Stimulated activated CD4-positive, alpha-beta T cell treated with anti-CD3 and anti-CD28 coated beads, TNF-alpha, amount 100 ng/mL, for 4 hours (primary cell): ENCODE measurements at regions not wholly inside any gene's neighbourhood (a gene's known extent, or its start where the extent isn't known, plus 50 kb on each side); places are given as distances from the start of the nearest gene placed in this dataset.
"Not testable (repeated sequence)": the region's sequence is repeated elsewhere in the genome, so short reads cannot be mapped to it uniquely, and the experiment has no call there.

Experiments
- DNase-seq, 3 experiments: peaks; one replicate each; pipeline ENCODE4 v3.0.0-alpha.2; 2020; ENCODE audit warnings: low read depth in 3 of 3

DNA sequence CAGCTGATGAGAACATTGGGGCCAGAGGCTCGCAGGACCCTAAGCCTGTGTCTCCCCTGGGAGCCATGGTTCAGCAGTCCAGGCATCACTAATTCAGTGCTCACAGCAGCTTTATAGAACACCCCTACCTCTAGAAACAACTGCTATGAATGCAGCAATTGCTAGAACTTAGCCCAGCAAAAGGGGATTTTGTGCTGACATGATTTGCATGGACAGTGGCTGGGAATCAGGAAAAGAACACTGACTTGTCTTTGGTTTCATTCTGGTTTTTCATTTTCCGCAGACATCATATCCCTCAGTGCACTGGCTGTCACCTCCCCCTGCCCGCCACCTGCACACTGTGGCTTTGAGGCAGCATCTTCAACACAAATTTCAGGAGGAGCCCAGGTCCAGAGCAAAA, 3964.9 kb upstream of the TPTE start:
- DNase-seq = not testable (repeated sequence)

DNA sequence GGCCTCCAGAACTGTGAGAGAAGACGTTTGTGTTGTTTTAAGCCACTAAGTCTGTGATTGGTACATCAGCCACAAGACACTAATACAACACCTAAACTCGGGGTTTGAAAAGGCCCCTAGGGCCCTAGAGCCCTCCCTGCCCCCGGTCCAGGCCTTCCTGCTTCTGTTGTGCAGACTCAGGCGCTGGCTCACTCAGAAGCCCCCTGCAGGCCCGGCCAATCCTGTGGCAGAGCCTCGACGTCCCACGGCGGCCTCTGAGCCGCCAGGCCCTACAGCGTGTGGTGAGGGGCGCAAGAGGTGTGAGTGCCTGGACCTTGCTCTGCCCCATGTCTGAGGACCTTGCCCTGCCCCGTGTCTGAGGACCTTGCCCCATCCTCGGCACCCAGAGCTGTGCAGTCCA, 3964.0 kb upstream of the TPTE start:
- DNase-seq = not testable (repeated sequence)

DNA sequence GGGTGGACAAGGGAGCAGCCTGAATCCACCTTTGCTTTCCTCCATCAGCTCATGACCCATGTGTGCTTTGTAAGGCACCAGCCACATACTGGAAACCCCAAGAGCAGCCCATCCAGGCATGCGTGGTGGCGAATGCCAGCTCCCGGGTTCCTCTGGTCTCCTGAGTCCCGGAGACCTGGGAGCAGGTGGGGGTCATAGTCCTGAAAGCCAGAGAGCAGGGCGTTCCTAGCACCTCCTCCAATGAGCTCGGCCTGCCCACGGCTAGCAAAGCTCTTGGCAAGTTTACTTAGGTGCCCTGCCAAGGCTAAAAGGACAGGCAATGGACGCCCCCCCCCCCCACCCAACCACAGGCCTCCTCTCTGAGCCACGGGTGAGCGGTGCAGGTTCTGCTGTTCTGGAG, 3960.2 kb upstream of the TPTE start:
- DNase-seq = not testable (repeated sequence)

DNA sequence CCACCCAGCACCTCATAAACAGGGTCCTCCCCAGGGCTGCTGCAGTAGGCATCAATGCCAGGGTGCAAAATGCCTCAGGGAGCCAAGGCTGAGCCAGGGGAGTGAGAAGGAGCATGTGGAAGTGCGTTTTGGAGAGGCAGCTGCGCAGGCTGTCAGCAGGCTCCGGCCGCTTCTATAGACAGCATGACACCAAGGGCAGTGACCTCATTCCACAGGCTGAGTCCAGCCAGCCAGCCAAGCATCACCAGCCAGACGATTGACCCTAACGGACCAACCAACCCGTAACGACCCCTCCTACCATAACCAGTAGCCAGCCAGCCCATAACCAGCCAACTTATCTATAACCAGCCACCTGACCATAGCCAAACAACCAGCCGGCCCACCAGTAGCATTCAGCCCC, 3959.8 kb upstream of the TPTE start:
- not testable (repeated sequence) for DNase-seq

GRCh38 chr21:6564543-6565166, 3956.7 kb upstream of the TPTE start:
- not testable (repeated sequence) for DNase-seq

GRCh38 chr21:6565190-6566094, 3955.9 kb upstream of the TPTE start:
- DNase-seq = peak in 1 of 3 experiments; percentile 8

GRCh38 chr21:6567542-6567941, 3953.8 kb upstream of the TPTE start:
- not testable (repeated sequence) for DNase-seq

DNA sequence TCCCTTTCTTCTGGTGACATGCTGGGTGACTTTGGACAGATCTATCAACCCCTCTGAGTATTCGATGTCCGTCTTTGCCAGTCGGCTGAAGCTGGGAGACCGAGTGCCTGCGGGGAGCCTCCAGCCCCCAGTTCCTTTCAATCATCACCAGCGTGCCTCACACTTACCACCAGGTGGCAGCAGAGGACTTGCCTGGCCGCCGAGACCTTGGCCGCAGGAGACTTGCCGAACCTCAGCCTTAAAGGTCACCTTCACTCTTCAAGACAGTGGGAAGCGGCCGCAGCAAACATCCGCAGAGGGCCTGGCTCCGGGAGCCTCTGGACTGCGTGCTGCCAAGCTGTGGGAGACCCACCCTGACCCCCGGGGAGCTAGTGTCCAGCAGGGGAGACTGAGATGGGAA, 3952.2 kb upstream of the TPTE start:
- not testable (repeated sequence) for DNase-seq

DNA sequence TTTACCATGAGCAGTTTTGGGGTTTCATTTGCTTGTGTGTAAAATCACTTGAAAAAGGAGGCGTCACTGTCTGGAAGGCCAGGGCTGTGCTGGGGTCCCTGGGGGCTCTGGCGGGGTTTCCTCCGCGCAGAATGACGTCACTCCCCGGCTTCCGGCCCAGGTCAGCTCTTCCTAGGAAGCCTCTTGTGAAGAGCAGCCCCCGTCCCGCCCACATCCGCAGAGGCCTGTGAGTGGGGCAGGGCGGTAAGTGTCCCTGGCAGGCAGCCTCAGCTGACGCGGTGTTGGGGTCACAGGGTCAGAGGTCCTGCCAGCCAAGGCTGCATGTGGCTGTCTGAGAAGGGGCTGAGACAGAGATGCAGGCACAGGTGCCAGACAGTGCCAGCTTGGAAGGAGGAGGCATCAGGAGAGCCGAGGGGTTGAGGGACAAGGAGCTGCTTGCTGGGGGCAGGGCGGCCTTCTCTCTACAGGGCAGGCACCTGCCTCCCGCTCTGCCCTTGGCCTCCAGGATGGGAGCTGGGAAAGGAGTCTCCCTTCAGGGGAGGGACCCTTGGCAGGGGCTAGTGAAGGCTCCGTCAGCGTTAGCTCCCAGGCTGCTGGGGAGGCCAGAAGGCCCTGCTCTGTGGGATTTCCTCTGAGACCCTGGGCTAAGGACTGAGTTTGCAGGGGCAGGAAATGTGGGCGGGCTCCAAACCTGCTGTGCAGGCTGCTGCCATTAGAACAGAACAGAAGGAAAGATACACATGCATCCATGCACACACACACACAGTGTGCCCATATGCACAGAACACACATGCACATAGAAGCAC, 3951.6 kb upstream of the TPTE start:
- not testable (repeated sequence) for DNase-seq

- not testable (repeated sequence) for DNase-seq
Observed at GRCh38 chr21:6570700-6571368, 3950.5 kb upstream of the TPTE start.

GRCh38 chr21:6573576-6573975, 3947.8 kb upstream of the TPTE start:
- not testable (repeated sequence) for DNase-seq

- DNase-seq = not testable (repeated sequence)
Observed at GRCh38 chr21:6579801-6580200, 3941.6 kb upstream of the TPTE start.
